Nephron (organoid): ENCODE measurements at regions not wholly inside any gene's neighbourhood (a gene's known extent, or its start where the extent isn't known, plus 50 kb on each side); places are given as distances from the start of the nearest gene placed in this dataset.
"Not testable (repeated sequence)": the region's sequence is repeated elsewhere in the genome, so short reads cannot be mapped to it uniquely, and the experiment has no call there.

Experiments used
- H3K27ac Mint-ChIP-seq, 3 experiments: 2 replicates each; pipeline ENCODE4 v1.8.0; 2020; ENCODE audit warnings: mixed read lengths in 3 of 3, mild to moderate bottlenecking in 2 of 3, moderate library complexity in 1 of 3
- H3K27me3 Mint-ChIP-seq: 2 replicates; pipeline ENCODE4 v1.8.0; 2021; ENCODE audit warnings: low read depth, mild to moderate bottlenecking, moderate library complexity, mixed read lengths
- H3K36me3 Mint-ChIP-seq: 2 replicates; pipeline ENCODE4 v1.8.0; 2020; ENCODE audit warnings: low read depth, mixed read lengths
- H3K4me1 Mint-ChIP-seq: 2 replicates; pipeline ENCODE4 v1.8.0; 2020; ENCODE audit warnings: mixed read lengths
- H3K4me3 Mint-ChIP-seq, 3 experiments: 2 replicates each; pipeline ENCODE4 v1.8.0; 2020; ENCODE audit warnings: mild to moderate bottlenecking in 3 of 3, mixed read lengths in 3 of 3, moderate library complexity in 2 of 3
- H3K9me3 Mint-ChIP-seq: 2 replicates; pipeline ENCODE4 v1.8.0; 2020; ENCODE audit warnings: mixed read lengths

- not testable (repeated sequence) for H3K4me1 Mint-ChIP-seq, H3K9me3 Mint-ChIP-seq, H3K36me3 Mint-ChIP-seq, H3K27ac Mint-ChIP-seq, H3K27me3 Mint-ChIP-seq, H3K4me3 Mint-ChIP-seq
Observed at GRCh38 chr9:62110486-62110885, 920.6 kb downstream of the SPATA31A7 start.

GRCh38 chr9:62116951-62117640, 927.3 kb downstream of the SPATA31A7 start:
- not testable (repeated sequence) for H3K27ac Mint-ChIP-seq, H3K27me3 Mint-ChIP-seq, H3K36me3 Mint-ChIP-seq, H3K4me3 Mint-ChIP-seq, H3K9me3 Mint-ChIP-seq, H3K4me1 Mint-ChIP-seq

- H3K9me3 Mint-ChIP-seq, H3K4me1 Mint-ChIP-seq, H3K4me3 Mint-ChIP-seq, H3K27me3 Mint-ChIP-seq, H3K36me3 Mint-ChIP-seq, H3K27ac Mint-ChIP-seq: not testable (repeated sequence)
Observed at GRCh38 chr9:62119656-62120055, 929.8 kb downstream of the SPATA31A7 start.

- H3K36me3 Mint-ChIP-seq, H3K9me3 Mint-ChIP-seq, H3K4me3 Mint-ChIP-seq, H3K27me3 Mint-ChIP-seq, H3K27ac Mint-ChIP-seq, H3K4me1 Mint-ChIP-seq: not testable (repeated sequence)
Observed at GRCh38 chr9:62125631-62126611, 936.1 kb downstream of the SPATA31A7 start.

- not testable (repeated sequence) for H3K27me3 Mint-ChIP-seq, H3K36me3 Mint-ChIP-seq, H3K27ac Mint-ChIP-seq, H3K9me3 Mint-ChIP-seq, H3K4me3 Mint-ChIP-seq, H3K4me1 Mint-ChIP-seq
Observed at GRCh38 chr9:62135022-62135421, 945.2 kb downstream of the SPATA31A7 start.

GRCh38 chr9:62145648-62146047, 955.8 kb downstream of the SPATA31A7 start:
- H3K27ac Mint-ChIP-seq, H3K9me3 Mint-ChIP-seq, H3K27me3 Mint-ChIP-seq, H3K4me3 Mint-ChIP-seq, H3K4me1 Mint-ChIP-seq, H3K36me3 Mint-ChIP-seq: not testable (repeated sequence)
